HL-60/S4 treated with retinoic acid at 250 ng/mL for 4 days and 3 days (cell line): ENCODE measurements at regions not wholly inside any gene's neighbourhood (a gene's known extent, or its start where the extent isn't known, plus 50 kb on each side); places are given as distances from the start of the nearest gene placed in this dataset.
"Not testable (repeated sequence)": the region's sequence is repeated elsewhere in the genome, so short reads cannot be mapped to it uniquely, and the experiment has no call there.

Experiments
- in situ Hi-C: fragments of 300-500 bp; cut with MboI; formaldehyde crosslinking; loops from 2 replicates; pipeline ENCODE4 v1.7.0; 2022; ENCODE audit warnings: low sequenced_read_pairs

- in situ Hi-C loops = no loop called here
These were observed 425.1 kb downstream of the ACTL7B start for GRCh38 chr9:108430655-108431054.

DNA sequence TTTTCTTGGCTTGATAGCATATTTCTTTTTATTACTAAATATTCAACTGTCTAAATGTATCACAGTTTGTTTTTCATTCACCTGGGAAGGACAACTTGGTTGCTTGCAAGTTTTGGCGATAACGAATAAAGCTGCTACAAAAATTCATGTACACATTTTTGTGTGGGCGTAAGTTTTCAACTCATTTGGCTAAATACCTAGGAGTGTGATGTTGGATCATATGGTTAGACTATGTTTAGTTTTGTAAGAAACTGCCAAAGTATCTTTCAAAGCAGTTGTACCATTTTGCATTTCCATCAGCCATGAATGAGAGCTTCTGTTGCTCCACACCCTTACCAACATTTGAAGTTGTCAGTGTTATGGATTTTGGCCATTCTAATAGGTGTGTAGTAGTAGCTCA, 428.0 kb downstream of the ACTL7B start:
- in situ Hi-C loops = no loop called here

DNA sequence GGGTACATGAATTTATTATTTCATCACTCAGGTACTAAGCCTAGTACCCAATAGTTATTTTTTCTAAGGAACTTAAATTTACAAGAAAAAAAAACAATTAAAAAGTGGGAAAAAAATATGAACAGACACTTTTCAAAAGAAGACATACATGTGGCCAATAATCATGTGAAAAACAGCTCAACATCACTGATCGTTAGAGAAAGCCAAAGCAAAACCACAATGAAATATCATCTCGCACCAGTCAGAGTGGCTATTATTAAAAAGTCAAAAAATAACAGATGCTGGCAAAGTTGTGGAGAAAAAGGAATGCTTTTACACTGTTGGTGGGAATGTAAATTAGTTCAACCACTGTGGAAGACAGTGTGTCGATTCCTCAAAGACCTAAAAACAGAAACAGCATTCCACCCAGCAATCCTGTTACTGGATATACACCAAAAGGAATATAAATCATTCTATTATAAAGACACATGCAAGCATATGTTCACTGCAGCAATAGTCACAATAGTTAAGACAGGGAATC, 429.3 kb downstream of the ACTL7B start:
- in situ Hi-C loops = not testable (repeated sequence)

DNA sequence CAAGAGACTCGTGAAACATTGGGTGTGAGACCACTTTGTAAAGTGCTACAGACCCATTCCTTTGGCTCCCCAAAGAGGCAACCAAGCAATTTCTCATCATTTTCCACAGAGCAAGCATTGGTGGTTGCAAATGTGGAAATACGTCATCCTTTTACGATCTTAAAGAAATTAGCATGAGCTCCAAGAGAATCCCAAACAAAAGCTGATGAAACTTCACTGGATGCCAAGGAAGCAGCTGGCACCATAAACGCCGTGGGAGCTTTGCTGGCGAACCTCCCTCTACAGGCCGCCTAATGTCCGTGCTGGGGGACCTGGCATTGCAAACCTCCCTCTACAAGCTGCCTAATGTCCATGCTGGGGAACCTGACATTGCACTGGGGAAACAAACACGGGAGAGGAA, 432.4 kb downstream of the ACTL7B start:
- in situ Hi-C loops = no loop called here

GRCh38 chr9:108419379-108419778, 436.4 kb downstream of the ACTL7B start:
- in situ Hi-C loops = no loop called here

- in situ Hi-C loops = no loop called here
These were observed 438.1 kb downstream of the ACTL7B start for GRCh38 chr9:108417726-108418125.

DNA sequence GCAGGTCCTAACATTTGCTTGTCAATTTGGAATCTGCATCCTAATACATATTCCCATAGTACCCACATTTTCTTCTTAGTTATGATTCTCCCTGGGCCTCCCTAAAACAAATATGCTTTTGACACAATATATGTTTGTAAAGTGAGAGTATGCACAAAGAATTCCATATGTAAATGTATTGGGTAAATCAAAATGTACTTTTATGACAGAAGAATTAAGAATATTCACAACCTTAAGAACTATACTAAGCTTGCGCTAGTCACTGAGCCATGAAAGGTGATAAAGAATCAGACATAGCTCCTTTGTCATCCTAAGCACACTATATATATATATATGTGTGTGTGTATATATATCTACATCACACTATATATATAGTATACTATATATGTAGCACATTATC, 438.5 kb downstream of the ACTL7B start:
- in situ Hi-C loops = no loop called here

GRCh38 chr9:108416324-108416723, 439.5 kb downstream of the ACTL7B start:
- in situ Hi-C loops = no loop called here

DNA sequence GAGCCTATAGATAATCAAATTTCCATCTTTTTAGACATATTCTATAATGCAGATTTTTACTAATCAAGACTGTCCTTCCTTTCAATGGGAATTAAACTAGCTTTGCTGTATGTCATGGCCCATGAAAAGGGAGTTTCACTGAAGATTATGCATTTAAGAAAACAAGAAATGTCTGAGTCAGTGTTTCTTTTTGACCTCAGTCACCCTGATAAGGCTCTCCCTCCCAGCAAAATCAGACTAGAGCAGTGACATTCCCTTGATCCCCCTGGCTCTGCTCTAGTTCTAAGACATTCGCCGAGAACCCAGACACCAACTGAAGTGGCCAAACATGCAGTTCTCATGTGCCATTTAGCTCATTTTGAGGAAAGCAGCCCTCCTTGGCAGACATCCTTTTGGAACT, 442.0 kb downstream of the ACTL7B start:
- in situ Hi-C loops = no loop called here

- in situ Hi-C loops = no loop called here
These were observed 443.0 kb downstream of the ACTL7B start for GRCh38 chr9:108412755-108413154.

DNA sequence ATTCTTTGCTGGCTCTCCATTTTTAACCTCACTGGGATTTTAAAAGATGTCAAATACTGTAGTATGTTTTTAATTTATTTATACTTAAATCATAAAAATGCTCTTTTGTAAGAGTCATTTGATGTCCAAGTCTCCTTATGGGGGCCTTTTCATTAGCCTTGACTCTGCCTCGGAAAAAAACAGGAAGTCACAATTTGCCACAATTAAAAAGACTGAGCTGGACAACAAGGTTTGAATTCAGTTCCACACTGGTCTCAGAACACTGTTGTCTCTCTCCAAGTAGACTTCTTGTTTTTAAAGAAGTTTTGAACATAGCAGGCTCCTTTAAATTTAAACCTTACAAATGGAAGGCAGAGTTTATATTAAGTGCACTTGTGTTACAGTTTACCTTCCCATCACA, 444.2 kb downstream of the ACTL7B start:
- in situ Hi-C loops = no loop called here

- in situ Hi-C loops = no loop called here
These were observed 445.6 kb downstream of the ACTL7B start for GRCh38 chr9:108410161-108410560.

GRCh38 chr9:108400297-108400696, 455.5 kb downstream of the ACTL7B start:
- in situ Hi-C loops = no loop called here

- in situ Hi-C loops = no loop called here
These were observed 455.9 kb downstream of the ACTL7B start for GRCh38 chr9:108399851-108400250.

- in situ Hi-C loops = no loop called here
These were observed 458.5 kb downstream of the ACTL7B start for GRCh38 chr9:108397286-108397685.

GRCh38 chr9:108396611-108397010, 459.2 kb downstream of the ACTL7B start:
- in situ Hi-C loops = no loop called here

DNA sequence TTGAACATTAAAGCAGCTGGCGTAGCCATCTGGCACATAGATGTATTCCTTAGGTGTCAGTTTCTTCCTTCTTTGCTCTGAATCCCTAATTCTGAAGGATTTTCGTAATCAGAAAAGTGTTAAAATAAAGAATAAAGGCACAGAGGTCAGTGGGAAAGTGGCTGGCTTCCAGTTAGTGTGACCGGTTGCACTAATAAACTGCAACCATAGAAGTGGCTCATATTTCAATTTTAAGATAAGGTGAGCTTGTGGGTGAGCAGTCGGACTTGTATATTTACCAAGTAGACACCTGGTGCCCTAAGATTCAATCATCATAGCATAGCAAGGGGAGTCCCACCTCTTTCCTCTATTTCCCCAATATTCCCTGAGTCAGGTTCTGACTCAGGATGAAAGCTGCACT, 459.6 kb downstream of the ACTL7B start:
- in situ Hi-C loops = no loop called here

DNA sequence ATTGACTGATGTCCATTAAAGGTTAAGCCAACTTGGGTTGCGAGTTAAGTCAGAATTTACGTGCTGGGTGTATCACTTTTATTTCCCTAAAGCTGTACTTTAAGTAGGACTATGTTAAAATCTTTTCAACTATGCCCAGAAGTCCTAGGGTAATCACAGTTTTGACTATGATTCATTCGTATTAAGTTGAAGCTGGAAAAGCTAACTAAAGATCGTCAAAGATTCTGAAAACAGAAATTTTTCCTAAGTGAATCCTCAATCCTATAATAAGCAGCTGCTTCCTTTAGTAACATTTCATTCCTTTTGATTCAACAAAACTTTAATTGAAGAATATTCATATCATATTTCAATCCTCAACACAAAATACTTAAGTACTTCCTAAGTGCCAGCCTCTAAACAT, 460.4 kb downstream of the ACTL7B start:
- in situ Hi-C loops = no loop called here

GRCh38 chr9:108394726-108395125, 461.1 kb downstream of the ACTL7B start:
- in situ Hi-C loops = no loop called here

GRCh38 chr9:108393481-108394001, 462.2 kb downstream of the ACTL7B start:
- in situ Hi-C loops = not testable (repeated sequence)

GRCh38 chr9:108392877-108393276, 462.9 kb downstream of the ACTL7B start:
- in situ Hi-C loops = no loop called here

DNA sequence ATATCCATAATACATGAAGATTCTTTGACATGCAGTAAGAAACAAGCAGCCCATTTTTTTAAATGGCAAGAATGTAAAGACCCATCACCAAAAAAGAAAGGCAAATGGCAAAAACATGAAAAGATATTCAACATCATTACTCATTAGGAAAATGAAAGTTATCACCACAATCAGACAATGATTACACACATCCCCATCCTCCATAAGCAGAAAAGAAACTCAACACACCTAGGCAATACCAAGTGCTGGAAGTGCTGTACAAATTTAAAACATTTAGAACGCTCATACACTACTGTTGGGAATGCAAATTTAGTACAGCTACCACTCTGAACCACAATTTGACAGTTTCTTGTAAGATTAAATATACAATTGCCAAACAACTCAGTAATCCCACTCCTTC, 466.7 kb downstream of the ACTL7B start:
- in situ Hi-C loops = no loop called here

DNA sequence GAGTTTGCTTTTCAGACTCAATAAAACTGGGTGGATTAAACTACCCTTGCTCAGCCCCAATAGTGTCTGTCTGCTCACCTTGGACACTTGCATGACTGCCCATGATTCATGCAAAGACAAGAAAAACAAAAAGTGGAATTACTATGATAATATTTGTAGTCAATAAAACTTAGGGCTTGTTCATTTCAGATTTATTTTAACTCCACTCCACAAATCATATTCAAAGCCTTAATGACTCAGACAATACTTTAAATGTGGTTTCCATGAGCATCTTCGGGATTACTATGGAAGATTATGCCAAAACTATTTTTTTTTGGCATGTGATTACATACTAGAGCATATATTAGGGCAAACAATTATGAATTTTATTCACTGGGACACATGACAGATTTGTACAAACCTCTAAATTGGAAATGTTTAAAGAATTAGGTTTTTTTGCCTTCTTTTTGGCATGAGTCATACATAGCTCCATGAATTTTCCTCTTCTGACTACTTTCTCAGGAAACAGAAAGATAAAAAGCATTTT, 468.9 kb downstream of the ACTL7B start:
- in situ Hi-C loops = no loop called here
